ENCODE measurements at regions not wholly inside any gene's neighbourhood (a gene's known extent, or its start where the extent isn't known, plus 50 kb on each side); places are given as distances from the start of the nearest gene placed in this dataset.

GRCh38 chr1:184215274-184215925, 163.9 kb downstream of the TSEN15 start:
- CTCF ChIA-PET (ENCODE audit: partially characterized antibody): interaction anchor here (0.7 to 5.6 kb wide), 2 partner anchors 8 to 485 kb away, joined by 3 to 50 read pairs; no protein-coding TSS in a partner anchor
- 90% methylated on average over 6 of the region's 6 CpGs; no CpG with 5 or more reads in 1 of the 2 experiments for WGBS, 2 experiments (ENCODE audit: extremely low coverage in 1 of 2, insufficient coverage in 1 of 2, insufficient read length in 1 of 2, insufficient replicate concordance in 2 of 2, low coverage in 1 of 2, low lambda C conversion rate in 2 of 2, missing lambda C conversion rate in 1 of 2)

More at GRCh38 chr1:184215274-184215925, 163.9 kb downstream of the TSEN15 start:
- Histone ChIP-seq H3K36me3 (ENCODE audit: control insufficient read depth in 2 of 4, insufficient read depth in 4 of 4, low read length in 3 of 4) (no peaks in the 10 kb centered on the region), H2AK5ac (ENCODE audit: low read depth, low read length) (no peak overlapping the region), H4K5ac (ENCODE audit: insufficient read length, low read depth, low read length) (no peak overlapping the region), H3K4me3 (ENCODE audit: extremely low read depth in 1 of 4, insufficient read depth in 2 of 4, low read depth in 3 of 4, low read length in 4 of 4) (no peak overlapping the region), H2BK20ac (ENCODE audit: low read length) (no peak overlapping the region), H3K23me2 (ENCODE audit: low read depth, low read length) (no peaks in the 10 kb centered on the region; the same call in 1 of the 2 replicates), H2BK5ac (ENCODE audit: low read depth, low read length) (no peak overlapping the region), H3K23ac (ENCODE audit: insufficient read length) (no peak overlapping the region), H3K4me2 (ENCODE audit: insufficient read depth in 1 of 2, low read depth in 2 of 2, low read length in 2 of 2) (no peak overlapping the region), H2BK15ac (ENCODE audit: low read length) (no peak overlapping the region), H4K91ac (replicated peaks; ENCODE audit: insufficient read length, low read length) (no peak overlapping the region), H3K4me1 (replicated peaks in 1 of 4; ENCODE audit: control insufficient read depth in 3 of 4, insufficient read depth in 4 of 4, low read length in 3 of 4) (no peaks in the 10 kb centered on the region), H3K9ac (replicated peaks in 1 of 4; ENCODE audit: extremely low read depth in 1 of 4, low read depth in 3 of 4, low read length in 3 of 4) (no peak overlapping the region), H3K79me2 (ENCODE audit: control insufficient read depth in 1 of 2, insufficient read depth in 2 of 2, low read length in 2 of 2) (no peaks in the 10 kb centered on the region), H4K8ac (ENCODE audit: extremely low read depth, insufficient read depth, low read length) (no peak overlapping the region), H3K4ac (replicated peaks; ENCODE audit: insufficient read length, low read depth, low read length) (no peak overlapping the region), H3K79me1 (ENCODE audit: low read depth, low read length) (no peaks in the 10 kb centered on the region), H3K14ac (ENCODE audit: insufficient read length) (no peak overlapping the region), H4K20me1 (replicated peaks in 1 of 2; ENCODE audit: control insufficient read depth in 1 of 2, insufficient read depth in 2 of 2, low read length in 2 of 2) (no peaks in the 10 kb centered on the region), H3K9me3 (ENCODE audit: insufficient read depth in 2 of 2, low read depth in 1 of 2, low read length in 1 of 2) (no peaks in the 10 kb centered on the region), H3K27ac (ENCODE audit: low read depth, low read length) (no peak overlapping the region), H3K18ac (ENCODE audit: extremely low read depth, low read length) (no peak overlapping the region), H3K56ac (replicated peaks; ENCODE audit: insufficient read length, low read depth, low read length) (no peak overlapping the region), H2BK120ac (replicated peaks; ENCODE audit: low read depth, low read length) (no peak overlapping the region), H2BK12ac (ENCODE audit: low read depth, low read length) (no peak overlapping the region), H2AFZ (ENCODE audit: low read length) (no peak overlapping the region), H3K27me3 (replicated peaks in 1 of 4; ENCODE audit: control insufficient read depth in 3 of 4, extremely low read depth in 1 of 4, insufficient read depth in 3 of 4, low read length in 3 of 4) (peaks cover 0 to 1% (median 0%) of the 10 kb centered on the region in 4 experiments; a peak in 1 of 7 replicates)
- no peak for FAIRE-seq
- no peak for DNase-seq (ENCODE audit: low read depth in 1 of 2, low spot score in 2 of 2)
- TF ChIP-seq TCF12 (IDR thresholded peaks at IDR 0.05; ENCODE audit: low read depth, low read length): no peak
- no peak for TF ChIP-seq ATF2 (IDR thresholded peaks at IDR 0.05; ENCODE audit: low read length)
- TF ChIP-seq CBX8 (IDR thresholded peaks at IDR 0.05; ENCODE audit: borderline replicate concordance, low read depth, low read length): no peak
- no peak for TF ChIP-seq CTBP2 (IDR thresholded peaks at IDR 0.05; ENCODE audit: borderline replicate concordance, insufficient read depth, insufficient read length, low read length)
- no peak for TF ChIP-seq SIX5 (IDR thresholded peaks at IDR 0.05; ENCODE audit: low read depth, low read length)
- POLR2A ChIA-PET (ENCODE audit: partially characterized antibody): no interaction called here
